Adrenal gland (tissue), 5 donors: ENCODE measurements at regions not wholly inside any gene's neighbourhood (a gene's known extent, or its start where the extent isn't known, plus 50 kb on each side); places are given as distances from the start of the nearest gene placed in this dataset.

Experiments used
- CTCF ChIP-seq, 6 experiments: fragments of 450-650 bp in 4 of 6; fragments of 200-600 bp in 2 of 6; sonication (generic) in 1 of 6; IDR thresholded peaks; 1 replicate in 5 of 6; 2 replicates in 1 of 6; pipeline versions ENCODE4 v1.5.1 to v1.8.0; 2016 to 2021; ENCODE audit warnings: antibody characterized with exemption in 6 of 6, mild to moderate bottlenecking in 2 of 6, moderate library complexity in 1 of 6
- POLR2A ChIP-seq, 2 donors: fragments of 450-650 bp; IDR thresholded peaks; one replicate each; pipeline ENCODE4 v1.6.1; 2017; ENCODE audit warnings: antibody characterized with exemption in 2 of 2, mild to moderate bottlenecking in 2 of 2, moderate library complexity in 1 of 2
- donor health status: DM: no; HTN: no; CAD: no.

DNA sequence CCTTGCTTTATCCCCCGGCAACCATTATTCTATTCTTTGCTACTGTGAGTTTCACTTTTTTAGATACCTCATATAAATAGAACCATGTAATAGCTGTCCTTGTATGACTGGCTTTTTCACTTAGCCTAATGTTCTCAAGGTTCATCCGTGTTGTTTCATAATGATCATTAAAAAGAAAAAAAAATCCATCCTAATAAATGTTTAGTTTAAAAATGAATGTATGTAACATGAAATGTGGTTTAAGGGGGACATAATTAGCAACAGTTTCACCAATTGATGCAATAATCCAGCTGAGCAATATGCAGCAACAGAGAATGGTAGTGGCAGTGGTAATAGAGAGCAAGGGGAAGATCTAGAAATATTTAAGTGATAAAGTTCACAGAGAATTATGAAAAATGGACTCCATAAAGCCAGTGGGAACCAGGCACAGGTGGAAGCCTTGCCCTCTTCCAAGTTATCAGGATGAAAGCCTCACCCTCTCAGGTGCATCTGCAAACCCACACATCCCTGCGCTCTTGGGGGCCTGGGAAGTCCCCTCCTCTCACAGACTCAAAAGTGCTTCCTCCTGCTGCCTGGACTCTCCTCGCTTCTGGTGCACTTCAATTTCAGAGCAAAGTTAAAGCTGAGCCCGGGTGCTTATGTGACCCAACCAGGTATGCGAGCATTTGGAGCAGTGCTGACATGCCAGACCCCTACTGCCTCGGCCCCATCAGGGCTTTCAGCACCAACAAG lies 1403.3 kb upstream of the SLC39A10 start:
- no peak for TF ChIP-seq POLR2A (IDR thresholded peaks at IDR 0.05)
- no peak for TF ChIP-seq CTCF (IDR thresholded peaks at IDR 0.05)
